Adipocyte (in vitro differentiated cells): ENCODE measurements at regions not wholly inside any gene's neighbourhood (a gene's known extent, or its start where the extent isn't known, plus 50 kb on each side); places are given as distances from the start of the nearest gene placed in this dataset.

Experiments
- DNase-seq: peaks from one replicate; pipeline ENCODE4 v3.0.0-alpha.2; 2015; ENCODE audit warnings: low read depth
- H3K27me3 ChIP-seq: replicated peaks from 2 replicates; pipeline ENCODE4 v1.7.0; 2013; ENCODE audit warnings: mild to moderate bottlenecking, low read length, moderate library complexity; ENCODE audit not compliant: control insufficient read depth, insufficient read depth
- H3K36me3 ChIP-seq: 2 replicates; pipeline ENCODE4 v1.7.0; 2013; ENCODE audit warnings: low read length, mild to moderate bottlenecking, moderate library complexity; ENCODE audit not compliant: control insufficient read depth, insufficient read depth, severe bottlenecking
- H3K4me1 ChIP-seq: 2 replicates; pipeline ENCODE4 v1.7.0; 2013; ENCODE audit warnings: mild to moderate bottlenecking, low read length, moderate library complexity; ENCODE audit not compliant: control insufficient read depth, insufficient read depth
- H3K4me3 ChIP-seq: 2 replicates; pipeline ENCODE4 v1.7.0; 2013; ENCODE audit warnings: mild to moderate bottlenecking, low read length, moderate library complexity
- H3K9ac ChIP-seq: 2 replicates; pipeline ENCODE4 v1.7.0; 2013; ENCODE audit warnings: mild to moderate bottlenecking, low read length, moderate library complexity
- H3K9me3 ChIP-seq: 2 replicates; pipeline ENCODE4 v1.7.0; 2013; ENCODE audit warnings: mild to moderate bottlenecking, low read length, moderate library complexity; ENCODE audit not compliant: control insufficient read depth

- Histone ChIP-seq H3K27me3 (no peaks in the 10 kb centered on the region), H3K36me3 (no peaks in the 10 kb centered on the region), H3K9ac (no peak overlapping the region), H3K4me1 (peaks cover 6% of the 10 kb centered on the region), H3K9me3 (no peaks in the 10 kb centered on the region), H3K4me3 (no peak overlapping the region)
- DNase-seq = no peak
Observed at GRCh38 chr13:85709721-85710120, 89.5 kb downstream of the SLITRK6 start.

GRCh38 chr13:85709072-85709471 is 90.1 kb downstream of the SLITRK6 start:
- Histone ChIP-seq H3K9me3 (no peaks in the 10 kb centered on the region), H3K4me1 (peaks cover 6% of the 10 kb centered on the region), H3K9ac (no peak overlapping the region), H3K4me3 (no peak overlapping the region), H3K27me3 (no peaks in the 10 kb centered on the region), H3K36me3 (no peaks in the 10 kb centered on the region)
- DNase-seq = peak; percentile 62

- H3K36me3 ChIP-seq = no peaks in the 10 kb centered on the region
- no peaks in the 10 kb centered on the region for H3K4me1 ChIP-seq
- H3K27me3 ChIP-seq = no peaks in the 10 kb centered on the region
- peaks cover 2% of the 10 kb centered on the region for H3K9me3 ChIP-seq
- no peak overlapping the region for H3K4me3 ChIP-seq
- DNase-seq = no peak
- no peak overlapping the region for H3K9ac ChIP-seq
Observed at GRCh38 chr13:85700906-85701305, 98.3 kb downstream of the SLITRK6 start.

GRCh38 chr13:85698256-85698655 is 101.0 kb downstream of the SLITRK6 start:
- Histone ChIP-seq H3K4me3 (no peak overlapping the region), H3K36me3 (no peaks in the 10 kb centered on the region), H3K27me3 (no peaks in the 10 kb centered on the region), H3K9ac (no peak overlapping the region), H3K4me1 (no peaks in the 10 kb centered on the region), H3K9me3 (peaks cover 2% of the 10 kb centered on the region)
- DNase-seq = no peak

GRCh38 chr13:85694992-85695391 is 104.2 kb downstream of the SLITRK6 start:
- DNase-seq = peak; percentile 15

GRCh38 chr13:85693889-85694511 is 105.2 kb downstream of the SLITRK6 start:
- DNase-seq = peak; percentile 22
- Histone ChIP-seq H3K36me3 (no peaks in the 10 kb centered on the region), H3K9ac (no peak overlapping the region), H3K4me3 (no peak overlapping the region), H3K4me1 (no peaks in the 10 kb centered on the region), H3K27me3 (no peaks in the 10 kb centered on the region), H3K9me3 (no peaks in the 10 kb centered on the region)

More at GRCh38 chr13:85694992-85695391, 104.2 kb downstream of the SLITRK6 start:
- Histone ChIP-seq H3K9me3 (peaks cover 2% of the 10 kb centered on the region), H3K4me3 (no peak overlapping the region), H3K4me1 (no peaks in the 10 kb centered on the region), H3K36me3 (no peaks in the 10 kb centered on the region), H3K27me3 (no peaks in the 10 kb centered on the region), H3K9ac (no peak overlapping the region)

GRCh38 chr13:85690368-85690767 is 108.9 kb downstream of the SLITRK6 start:
- Histone ChIP-seq H3K9me3 (no peaks in the 10 kb centered on the region), H3K9ac (no peak overlapping the region)
- DNase-seq = no peak

GRCh38 chr13:85685436-85685835 is 113.8 kb downstream of the SLITRK6 start:
- H3K9ac ChIP-seq = no peak overlapping the region
- no peaks in the 10 kb centered on the region for H3K9me3 ChIP-seq
- no peaks in the 10 kb centered on the region for H3K4me1 ChIP-seq
- no peaks in the 10 kb centered on the region for H3K27me3 ChIP-seq
- H3K4me3 ChIP-seq = no peak overlapping the region
- DNase-seq = no peak
- H3K36me3 ChIP-seq = no peaks in the 10 kb centered on the region

More at GRCh38 chr13:85690368-85690767, 108.9 kb downstream of the SLITRK6 start:
- H3K27me3 ChIP-seq = no peaks in the 10 kb centered on the region
- no peaks in the 10 kb centered on the region for H3K4me1 ChIP-seq
- H3K36me3 ChIP-seq = no peaks in the 10 kb centered on the region
- no peak overlapping the region for H3K4me3 ChIP-seq

- Histone ChIP-seq H3K4me1 (no peaks in the 10 kb centered on the region), H3K9ac (no peak overlapping the region), H3K4me3 (no peak overlapping the region), H3K9me3 (peaks cover 20% of the 10 kb centered on the region), H3K36me3 (no peaks in the 10 kb centered on the region), H3K27me3 (no peaks in the 10 kb centered on the region)
- no peak for DNase-seq
Observed at GRCh38 chr13:85675151-85675907, 123.9 kb downstream of the SLITRK6 start.

GRCh38 chr13:85671336-85671735 is 127.9 kb downstream of the SLITRK6 start:
- Histone ChIP-seq H3K4me1 (no peaks in the 10 kb centered on the region), H3K4me3 (no peak overlapping the region), H3K9ac (no peak overlapping the region), H3K27me3 (no peaks in the 10 kb centered on the region), H3K36me3 (no peaks in the 10 kb centered on the region), H3K9me3 (peaks cover 14% of the 10 kb centered on the region)
- DNase-seq = no peak

GRCh38 chr13:85666356-85666755 is 132.9 kb downstream of the SLITRK6 start:
- Histone ChIP-seq H3K9me3 (no peaks in the 10 kb centered on the region), H3K9ac (no peak overlapping the region)
- DNase-seq = no peak

More at GRCh38 chr13:85666356-85666755, 132.9 kb downstream of the SLITRK6 start:
- H3K36me3 ChIP-seq = no peaks in the 10 kb centered on the region
- H3K27me3 ChIP-seq = no peaks in the 10 kb centered on the region
- H3K4me1 ChIP-seq = no peaks in the 10 kb centered on the region
- H3K4me3 ChIP-seq = no peak overlapping the region
